Breast epithelium (tissue), 4 donors: ENCODE measurements at regions not wholly inside any gene's neighbourhood (a gene's known extent, or its start where the extent isn't known, plus 50 kb on each side); places are given as distances from the start of the nearest gene placed in this dataset.

Experiments
- DNase-seq, 2 donors: peaks; one replicate each; pipeline ENCODE4 v3.0.0-alpha.2; 2019; ENCODE audit warnings: low spot score in 2 of 2
- H3K27ac ChIP-seq, 2 donors: fragments of 200-600 bp; sonication (generic) in 1 of 2; one replicate each; pipeline ENCODE4 v1.5.1; 2016 to 2019; ENCODE audit warnings: mild to moderate bottlenecking in 1 of 2
- H3K27me3 ChIP-seq, 2 donors: fragments of 200-600 bp; sonication (generic) in 1 of 2; one replicate each; pipeline versions ENCODE4 v1.5.1 to v1.6.0; 2017 to 2019; ENCODE audit warnings: control low read depth in 1 of 2, mild to moderate bottlenecking in 1 of 2
- H3K36me3 ChIP-seq: fragments of 200-600 bp; one replicate; pipeline ENCODE4 v1.5.1; 2019
- H3K4me1 ChIP-seq, 2 donors: fragments of 200-600 bp; sonication (generic); one replicate each; pipeline ENCODE4 v1.5.1; 2016 to 2019; ENCODE audit warnings: control low read depth in 1 of 2
- H3K4me3 ChIP-seq, 3 donors: fragments of 200-600 bp; sonication (generic); 1 replicate in 2 of 3; 2 replicates in 1 of 3; pipeline ENCODE4 v1.5.1; 2016 to 2019; ENCODE audit warnings: mild to moderate bottlenecking in 3 of 3, moderate library complexity in 2 of 3
- H3K9me3 ChIP-seq, 2 donors: fragments of 200-600 bp; sonication (generic) in 1 of 2; one replicate each; pipeline ENCODE4 v1.5.1; 2016 to 2019; ENCODE audit warnings: control low read depth in 1 of 2
- POLR2A ChIP-seq: fragments of 450-650 bp; IDR thresholded peaks from one replicate; pipeline ENCODE4 v1.6.1; 2016; ENCODE audit warnings: antibody characterized with exemption, mild to moderate bottlenecking, moderate library complexity
- POLR2AphosphoS5 ChIP-seq, 3 donors: sonication (generic); formaldehyde crosslinking; IDR thresholded peaks; one replicate each; pipeline ENCODE4 v1.6.1; 2017; ENCODE audit warnings: antibody characterized with exemption in 3 of 3
- intact Hi-C: fragments of 100-400 bp; cut with DNase I; formaldehyde crosslinking; loops from one replicate; pipeline ENCODE4 v1.15.1; 2023; ENCODE audit warnings: low total_unique reads
- TF ChIP-seq, protein P1 (sequence below), 3 donors: fragments of 450-650 bp; IDR thresholded peaks; one replicate each; pipeline ENCODE4 v1.5.1; 2016 to 2017; ENCODE audit warnings: antibody characterized with exemption in 3 of 3, mild to moderate bottlenecking in 3 of 3, moderate library complexity in 3 of 3

- DNase-seq = no peak
- Histone ChIP-seq H3K4me3 (no peak overlapping the region), H3K4me1 (no peaks in the 10 kb centered on the region), H3K27me3 (no peaks in the 10 kb centered on the region), H3K27ac (no peak overlapping the region), H3K36me3 (no peaks in the 10 kb centered on the region), H3K9me3 (no peaks in the 10 kb centered on the region)
- intact Hi-C loops = no loop called here
- TF ChIP-seq, protein P1, sequence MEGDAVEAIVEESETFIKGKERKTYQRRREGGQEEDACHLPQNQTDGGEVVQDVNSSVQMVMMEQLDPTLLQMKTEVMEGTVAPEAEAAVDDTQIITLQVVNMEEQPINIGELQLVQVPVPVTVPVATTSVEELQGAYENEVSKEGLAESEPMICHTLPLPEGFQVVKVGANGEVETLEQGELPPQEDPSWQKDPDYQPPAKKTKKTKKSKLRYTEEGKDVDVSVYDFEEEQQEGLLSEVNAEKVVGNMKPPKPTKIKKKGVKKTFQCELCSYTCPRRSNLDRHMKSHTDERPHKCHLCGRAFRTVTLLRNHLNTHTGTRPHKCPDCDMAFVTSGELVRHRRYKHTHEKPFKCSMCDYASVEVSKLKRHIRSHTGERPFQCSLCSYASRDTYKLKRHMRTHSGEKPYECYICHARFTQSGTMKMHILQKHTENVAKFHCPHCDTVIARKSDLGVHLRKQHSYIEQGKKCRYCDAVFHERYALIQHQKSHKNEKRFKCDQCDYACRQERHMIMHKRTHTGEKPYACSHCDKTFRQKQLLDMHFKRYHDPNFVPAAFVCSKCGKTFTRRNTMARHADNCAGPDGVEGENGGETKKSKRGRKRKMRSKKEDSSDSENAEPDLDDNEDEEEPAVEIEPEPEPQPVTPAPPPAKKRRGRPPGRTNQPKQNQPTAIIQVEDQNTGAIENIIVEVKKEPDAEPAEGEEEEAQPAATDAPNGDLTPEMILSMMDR (IDR thresholded peaks at IDR 0.05) = no peak
- TF ChIP-seq POLR2AphosphoS5 (IDR thresholded peaks at IDR 0.05) (no peak), POLR2A (no peak)
Measured at GRCh38 chr2:198401644-198402043, 597.3 kb downstream of the PLCL1 start.

DNA sequence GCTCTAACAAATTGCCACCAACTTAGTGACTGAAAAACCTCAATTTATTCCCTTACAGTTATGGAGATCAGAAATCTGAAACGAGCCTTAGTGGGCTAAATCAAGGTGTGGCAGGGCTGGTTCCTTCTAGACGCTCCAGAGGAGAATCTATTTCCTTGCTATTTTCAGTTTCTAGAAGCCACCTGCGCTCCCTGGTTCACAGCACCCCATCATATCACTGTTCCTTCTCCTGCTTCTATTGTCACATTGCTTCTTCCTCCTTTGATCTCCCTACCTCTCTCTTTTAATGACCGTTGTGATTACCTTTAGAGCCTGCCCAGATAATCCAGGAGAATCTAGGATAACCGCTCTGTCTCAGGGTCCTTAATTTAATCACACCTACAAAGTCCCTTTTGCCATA is 596.6 kb downstream of the PLCL1 start:
- Histone ChIP-seq H3K27me3 (no peaks in the 10 kb centered on the region), H3K4me1 (no peaks in the 10 kb centered on the region), H3K9me3 (no peaks in the 10 kb centered on the region), H3K36me3 (no peaks in the 10 kb centered on the region), H3K4me3 (no peak overlapping the region), H3K27ac (no peak overlapping the region)
- intact Hi-C loops = no loop called here
- no peak for DNase-seq
- TF ChIP-seq POLR2AphosphoS5 (IDR thresholded peaks at IDR 0.05) (no peak), POLR2A (no peak)
- TF ChIP-seq, protein P1 (IDR thresholded peaks at IDR 0.05) = no peak

- no peak for DNase-seq
- Histone ChIP-seq H3K27me3 (no peaks in the 10 kb centered on the region), H3K9me3 (no peaks in the 10 kb centered on the region), H3K36me3 (no peaks in the 10 kb centered on the region), H3K4me3 (no peak overlapping the region), H3K27ac (no peak overlapping the region), H3K4me1 (no peaks in the 10 kb centered on the region)
- intact Hi-C loops = loop anchor here (5.0 kb wide), 1 partner anchor 1478 kb away; no protein-coding TSS in a partner anchor
- TF ChIP-seq POLR2A (no peak), POLR2AphosphoS5 (IDR thresholded peaks at IDR 0.05) (no peak)
- TF ChIP-seq, protein P1 (IDR thresholded peaks at IDR 0.05) = no peak
Measured at GRCh38 chr2:198394208-198394607, 589.8 kb downstream of the PLCL1 start.

DNA sequence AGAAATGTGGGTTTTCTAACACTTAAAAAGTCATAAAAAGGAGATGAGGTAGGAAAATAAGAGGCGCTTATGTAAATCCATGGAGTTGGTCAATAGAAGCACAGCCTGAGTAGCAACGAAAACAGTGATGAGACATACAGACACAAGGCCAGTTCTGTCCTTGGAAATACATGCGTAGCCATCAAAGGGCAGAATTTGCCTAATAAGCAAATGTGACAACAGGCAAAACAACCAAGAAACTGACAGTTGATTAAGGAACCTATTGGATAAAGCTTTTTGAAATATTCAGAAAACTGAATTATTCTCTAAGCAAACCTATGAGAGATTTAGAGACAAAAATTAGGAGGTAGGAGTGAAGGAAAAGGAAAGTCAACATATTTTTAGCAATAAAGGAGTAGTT is 586.3 kb downstream of the PLCL1 start:
- intact Hi-C loops = loop anchor here (5.0 kb wide), 1 partner anchor 1482 kb away; no protein-coding TSS in a partner anchor
- H3K4me1 ChIP-seq = no peaks in the 10 kb centered on the region
- H3K36me3 ChIP-seq = no peaks in the 10 kb centered on the region
- H3K27ac ChIP-seq = no peak overlapping the region
- DNase-seq = no peak
- H3K9me3 ChIP-seq = no peaks in the 10 kb centered on the region
- no peak for TF ChIP-seq POLR2A
- TF ChIP-seq, protein P1 (IDR thresholded peaks at IDR 0.05) = no peak
- no peak for TF ChIP-seq POLR2AphosphoS5 (IDR thresholded peaks at IDR 0.05)
- H3K4me3 ChIP-seq = no peak overlapping the region
- H3K27me3 ChIP-seq = no peaks in the 10 kb centered on the region

- intact Hi-C loops = no loop called here
- no peak for DNase-seq
- no peaks in the 10 kb centered on the region for H3K27me3 ChIP-seq
- no peaks in the 10 kb centered on the region for H3K9me3 ChIP-seq
- H3K36me3 ChIP-seq = no peaks in the 10 kb centered on the region
- no peak overlapping the region for H3K27ac ChIP-seq
- H3K4me1 ChIP-seq = no peaks in the 10 kb centered on the region
- H3K4me3 ChIP-seq = no peak overlapping the region
- TF ChIP-seq POLR2A (no peak), POLR2AphosphoS5 (IDR thresholded peaks at IDR 0.05) (no peak)
- TF ChIP-seq, protein P1 (IDR thresholded peaks at IDR 0.05) = no peak
Measured at GRCh38 chr2:198387677-198388076, 583.3 kb downstream of the PLCL1 start.
